Stimulated activated naive CD8-positive, alpha-beta T cell treated with anti-CD3 and anti-CD28 coated beads, Interleukin-15, amount 100 ng/mL, for 72 hours (primary cell): ENCODE measurements at regions not wholly inside any gene's neighbourhood (a gene's known extent, or its start where the extent isn't known, plus 50 kb on each side); places are given as distances from the start of the nearest gene placed in this dataset.
A peak's percentile ranks its signal among the peaks of the same experiment; 100 is the strongest.
"Not testable (repeated sequence)": the region's sequence is repeated elsewhere in the genome, so short reads cannot be mapped to it uniquely, and the experiment has no call there.

Experiments
- ATAC-seq: fragments of 150-1000 bp; cut with Tn5 transposase; 2 replicates; pipeline ENCODE4 v1.10.0; 2021; ENCODE audit warnings: mild to moderate bottlenecking, moderate library complexity
- DNase-seq, 2 donors: peaks; one replicate each; pipeline ENCODE4 v3.0.0; 2021 to 2022
- H3K27ac Mint-ChIP-seq, 2 donors: one replicate each; pipeline ENCODE4 v1.8.0; 2022; ENCODE audit warnings: mild to moderate bottlenecking in 2 of 2, mixed read lengths in 2 of 2, moderate library complexity in 2 of 2
- H3K27me3 Mint-ChIP-seq: one replicate; pipeline ENCODE4 v1.8.0; 2022; ENCODE audit warnings: mixed read lengths
- H3K4me1 Mint-ChIP-seq: one replicate; pipeline ENCODE4 v1.8.0; 2022; ENCODE audit warnings: mild to moderate bottlenecking, mixed read lengths
- H3K4me3 Mint-ChIP-seq, 2 donors: one replicate each; pipeline ENCODE4 v1.8.0; 2022; ENCODE audit warnings: mild to moderate bottlenecking in 2 of 2, mixed read lengths in 2 of 2, moderate library complexity in 1 of 2
- H3K9me3 Mint-ChIP-seq, 2 donors: one replicate each; pipeline ENCODE4 v1.8.0; 2022; ENCODE audit warnings: mixed read lengths in 2 of 2

GRCh38 chrX:45815441-45815840 lies 614.8 kb upstream of the DIPK2B start:
- Mint-ChIP-seq H3K27me3 (no peaks in the 10 kb centered on the region), H3K27ac (no peak overlapping the region), H3K4me1 (peaks cover 35% of the 10 kb centered on the region), H3K4me3 (no peak overlapping the region), H3K9me3 (peaks cover 0 to 4% of the 10 kb centered on the region in 2 donors)
- DNase-seq (no peak), ATAC-seq (peak; percentile 69)

GRCh38 chrX:45811326-45811725 lies 610.6 kb upstream of the DIPK2B start:
- DNase-seq, result no peak
- Mint-ChIP-seq H3K4me1 (peaks cover 68% of the 10 kb centered on the region), H3K27me3 (no peaks in the 10 kb centered on the region), H3K4me3 (peak overlapping the region in 1 of 2 donors; percentile 47), H3K27ac (peak overlapping the region in 1 of 2 donors; percentile 86), H3K9me3 (no peaks in the 10 kb centered on the region)
- ATAC-seq, result peak; percentile 8

GRCh38 chrX:45807572-45808425 lies 607.1 kb upstream of the DIPK2B start:
- Mint-ChIP-seq H3K9me3 (no peaks in the 10 kb centered on the region), H3K27ac (peak overlapping the region in 1 of 2 donors; percentile 57), H3K27me3 (no peaks in the 10 kb centered on the region), H3K4me1 (peaks cover 89% of the 10 kb centered on the region), H3K4me3 (peak overlapping the region; percentile 66 to 76)
- ATAC-seq, result peak; percentile 22
- no peak for DNase-seq

DNA sequence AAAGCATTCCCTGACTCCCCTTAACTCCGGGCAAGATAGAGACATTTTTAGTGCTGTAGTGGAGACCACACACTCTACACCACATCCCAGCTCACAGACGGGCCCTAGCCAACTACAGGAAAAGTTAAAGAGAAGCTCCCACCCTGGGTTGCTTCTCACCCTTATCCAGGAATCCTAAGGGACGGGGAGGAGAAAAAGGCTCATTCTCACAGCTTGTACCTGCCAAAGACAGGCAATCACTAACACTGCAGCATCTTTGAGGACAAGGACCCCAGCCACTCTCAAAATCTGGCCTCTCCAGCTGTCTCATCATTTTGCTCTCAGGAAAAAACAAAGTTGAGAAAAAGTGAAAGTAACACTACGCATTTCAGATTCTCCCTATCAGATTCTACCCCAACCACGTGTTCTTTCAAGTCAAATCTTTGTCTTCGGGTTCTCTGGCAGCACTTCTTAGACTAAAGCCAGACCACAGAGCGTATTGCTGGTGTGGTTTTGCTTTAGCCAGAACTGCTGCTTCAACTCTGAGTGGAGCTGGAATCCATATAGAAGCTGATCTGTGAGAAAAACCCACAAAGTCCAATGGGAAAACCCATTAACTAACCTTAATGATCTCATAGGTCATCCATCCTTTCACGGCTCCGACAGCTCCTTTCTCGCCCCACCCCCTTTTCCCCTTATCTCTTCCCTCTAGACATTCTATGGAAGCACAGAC lies 605.9 kb upstream of the DIPK2B start:
- no peaks in the 10 kb centered on the region for H3K9me3 Mint-ChIP-seq
- H3K27me3 Mint-ChIP-seq, result no peaks in the 10 kb centered on the region
- DNase-seq, result peak; percentile 37 to 64
- ATAC-seq, result peak; percentile 85
- peak overlapping the region; percentile 67 to 76 for H3K4me3 Mint-ChIP-seq
- peaks cover 89% of the 10 kb centered on the region for H3K4me1 Mint-ChIP-seq
- H3K27ac Mint-ChIP-seq, result peak overlapping the region; percentile 34 to 78

DNA sequence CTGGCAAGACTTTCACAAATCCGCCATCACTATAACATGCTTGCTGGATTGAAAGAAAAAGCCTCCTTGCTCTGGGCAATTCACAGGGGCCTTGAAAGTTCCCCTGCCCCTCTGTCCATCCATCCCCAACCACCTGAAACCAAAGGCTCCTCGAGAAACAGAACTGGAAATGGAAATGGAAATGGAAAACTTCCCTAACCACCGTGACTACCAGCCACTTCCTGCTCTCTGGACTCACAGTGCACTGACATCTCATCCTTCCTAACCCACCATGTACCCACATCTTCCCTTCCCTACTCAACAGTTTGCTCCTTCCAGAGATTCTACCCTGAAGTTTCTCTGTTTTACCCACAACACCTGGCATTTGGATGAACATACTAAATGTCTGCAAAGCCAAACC lies 603.6 kb upstream of the DIPK2B start:
- H3K27ac Mint-ChIP-seq, result peak overlapping the region; percentile 40 to 78
- DNase-seq (no peak), ATAC-seq (no peak)
- peak overlapping the region; percentile 28 to 56 for H3K4me3 Mint-ChIP-seq
- H3K4me1 Mint-ChIP-seq, result peaks cover 76% of the 10 kb centered on the region
- H3K9me3 Mint-ChIP-seq, result no peaks in the 10 kb centered on the region
- no peaks in the 10 kb centered on the region for H3K27me3 Mint-ChIP-seq

DNA sequence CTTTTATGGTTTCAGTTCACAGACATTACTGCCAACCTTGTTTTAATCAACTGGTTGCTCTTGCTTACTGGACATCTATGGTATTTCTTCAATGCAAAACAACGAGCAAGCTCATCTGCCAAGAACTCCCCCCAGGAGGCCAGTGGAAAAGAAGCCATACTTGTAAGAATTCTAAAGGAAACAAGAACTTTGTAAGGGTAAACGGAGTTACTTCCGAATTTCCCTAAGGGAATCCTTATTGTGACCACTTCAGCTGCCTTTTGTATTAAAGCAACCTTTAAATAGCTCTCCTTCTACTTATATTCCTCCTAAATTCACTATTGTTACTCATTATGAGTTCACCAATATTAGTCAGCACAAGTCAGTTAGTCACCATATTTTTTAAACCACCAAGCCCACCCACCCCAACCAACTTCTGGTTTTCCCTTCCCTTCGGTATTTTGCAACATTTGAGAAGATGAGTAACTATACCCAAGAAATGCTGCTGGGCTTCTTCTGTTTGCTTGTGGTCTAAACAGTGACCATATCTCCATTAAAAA lies 602.8 kb upstream of the DIPK2B start:
- peak; percentile 72 for ATAC-seq
- H3K27me3 Mint-ChIP-seq, result no peaks in the 10 kb centered on the region
- DNase-seq, result peak; percentile 26 to 67
- no peaks in the 10 kb centered on the region for H3K9me3 Mint-ChIP-seq
- peaks cover 73% of the 10 kb centered on the region for H3K4me1 Mint-ChIP-seq
- H3K27ac Mint-ChIP-seq, result peak overlapping the region; percentile 42 to 46
- H3K4me3 Mint-ChIP-seq, result peak overlapping the region; percentile 28 to 50

DNA sequence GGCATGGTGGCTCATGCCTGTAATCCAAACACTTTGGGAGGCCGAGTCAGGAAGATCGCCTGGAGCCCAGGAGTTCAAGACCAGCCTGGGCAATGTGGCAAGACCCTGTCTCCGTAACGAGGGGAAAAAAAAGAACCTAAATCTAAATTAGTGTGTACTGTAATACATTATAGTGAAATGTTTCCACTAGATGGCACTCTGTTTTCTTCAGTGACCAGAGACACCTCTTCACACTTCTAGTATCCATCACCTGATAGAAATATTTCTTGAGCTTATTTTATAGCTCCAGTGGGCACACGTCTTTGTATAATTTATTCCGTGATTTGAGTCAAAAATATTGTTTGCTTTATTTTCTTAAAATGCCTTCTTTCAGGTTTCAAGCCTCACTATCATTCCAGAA lies 600.9 kb upstream of the DIPK2B start:
- Mint-ChIP-seq H3K27ac (no peak overlapping the region), H3K27me3 (no peaks in the 10 kb centered on the region), H3K4me3 (no peak overlapping the region), H3K9me3 (no peaks in the 10 kb centered on the region), H3K4me1 (peaks cover 69% of the 10 kb centered on the region)
- peak; percentile 60 for ATAC-seq
- no peak for DNase-seq

DNA sequence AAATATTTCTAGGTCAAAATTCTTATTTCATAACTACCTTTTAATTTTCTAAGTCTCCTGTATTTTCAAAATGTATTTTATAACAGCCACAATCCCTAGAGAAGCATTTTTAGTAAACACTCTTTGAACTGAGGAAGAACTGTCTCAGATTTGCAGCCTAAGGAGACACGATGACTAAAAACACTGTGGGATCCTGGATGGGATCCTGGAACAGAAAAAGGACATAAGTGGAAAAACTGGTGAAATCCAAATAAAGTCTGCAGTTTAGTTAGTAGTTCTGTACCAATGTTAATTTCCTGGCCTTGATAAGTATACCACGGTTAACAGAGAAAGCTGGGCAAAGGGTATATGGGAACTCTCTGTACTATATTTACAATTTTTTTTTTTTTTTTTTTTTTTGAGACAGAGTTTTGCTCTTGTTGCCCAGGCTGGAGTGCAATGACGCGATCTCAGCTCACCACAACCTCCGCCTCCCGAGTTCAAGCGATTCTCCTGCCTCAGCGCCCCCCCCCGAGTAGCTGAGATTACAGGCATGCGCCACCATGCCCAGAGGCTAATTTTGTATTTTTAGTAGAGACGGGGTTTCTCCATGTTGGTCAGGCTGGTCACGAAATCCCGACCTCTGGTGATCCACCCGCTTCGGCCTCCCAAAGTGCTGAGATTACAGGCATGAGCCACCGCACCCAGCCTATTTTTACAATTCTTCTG lies 600.2 kb upstream of the DIPK2B start:
- H3K27ac Mint-ChIP-seq, H3K27me3 Mint-ChIP-seq, DNase-seq, ATAC-seq, H3K4me3 Mint-ChIP-seq, H3K9me3 Mint-ChIP-seq: not testable (repeated sequence)
- H3K4me1 Mint-ChIP-seq, result peaks cover 70% of the 10 kb centered on the region

- ATAC-seq (no peak), DNase-seq (no peak)
- H3K27me3 Mint-ChIP-seq, result no peaks in the 10 kb centered on the region
- H3K4me3 Mint-ChIP-seq, result peak overlapping the region; percentile 24 to 51
- no peaks in the 10 kb centered on the region for H3K9me3 Mint-ChIP-seq
- peak overlapping the region in 1 of 2 donors; percentile 19 for H3K27ac Mint-ChIP-seq
- peaks cover 67% of the 10 kb centered on the region for H3K4me1 Mint-ChIP-seq
Observed at GRCh38 chrX:45799576-45799975, 598.9 kb upstream of the DIPK2B start.

- H3K4me1 Mint-ChIP-seq, result peaks cover 64% of the 10 kb centered on the region
- no peak overlapping the region for H3K4me3 Mint-ChIP-seq
- no peak overlapping the region for H3K27ac Mint-ChIP-seq
- DNase-seq (no peak), ATAC-seq (no peak)
- peaks cover 0 to 7% of the 10 kb centered on the region in 2 donors for H3K9me3 Mint-ChIP-seq
- H3K27me3 Mint-ChIP-seq, result no peaks in the 10 kb centered on the region
Observed at GRCh38 chrX:45795546-45795945, 594.9 kb upstream of the DIPK2B start.

GRCh38 chrX:45794995-45795337 lies 594.3 kb upstream of the DIPK2B start:
- ATAC-seq (no peak), DNase-seq (no peak)
- Mint-ChIP-seq H3K27ac (no peak overlapping the region), H3K27me3 (no peaks in the 10 kb centered on the region), H3K4me1 (peaks cover 64% of the 10 kb centered on the region), H3K4me3 (peak overlapping the region in 1 of 2 donors; percentile 15), H3K9me3 (peaks cover 0 to 7% of the 10 kb centered on the region in 2 donors)

- peaks cover 60% of the 10 kb centered on the region for H3K4me1 Mint-ChIP-seq
Observed at GRCh38 chrX:45794323-45794994, 593.8 kb upstream of the DIPK2B start.

DNA sequence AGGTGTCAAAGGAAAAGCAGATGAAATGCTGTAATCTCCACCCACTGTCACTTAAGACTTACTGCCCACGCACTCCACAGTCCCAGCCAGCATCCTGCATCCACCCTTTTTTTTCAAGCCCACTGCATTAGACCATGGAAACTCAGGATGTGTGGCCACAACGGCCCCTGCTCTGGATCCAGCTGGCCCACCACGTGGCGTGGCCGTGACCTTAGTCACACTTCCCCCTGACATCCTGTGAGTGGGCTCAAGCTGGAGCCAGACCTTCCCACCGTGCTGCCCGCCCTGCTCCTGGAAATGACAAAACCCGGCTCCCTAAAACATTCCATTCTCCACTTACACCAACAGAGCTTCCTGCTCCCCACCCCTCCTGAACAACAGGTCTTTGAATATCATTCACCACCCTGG lies 588.3 kb upstream of the DIPK2B start:
- no peak for DNase-seq
- no peak for ATAC-seq
- no peaks in the 10 kb centered on the region for H3K27me3 Mint-ChIP-seq
- peak overlapping the region; percentile 22 to 42 for H3K4me3 Mint-ChIP-seq
- peaks cover 0 to 7% of the 10 kb centered on the region in 2 donors for H3K9me3 Mint-ChIP-seq
- peaks cover 41% of the 10 kb centered on the region for H3K4me1 Mint-ChIP-seq
- no peak overlapping the region for H3K27ac Mint-ChIP-seq

More at GRCh38 chrX:45794323-45794994, 593.8 kb upstream of the DIPK2B start:
- ATAC-seq (no peak), DNase-seq (no peak)
- peaks cover 0 to 7% of the 10 kb centered on the region in 2 donors for H3K9me3 Mint-ChIP-seq
- no peaks in the 10 kb centered on the region for H3K27me3 Mint-ChIP-seq
- peak overlapping the region in 1 of 2 donors; percentile 15 for H3K4me3 Mint-ChIP-seq
- no peak overlapping the region for H3K27ac Mint-ChIP-seq

- ATAC-seq (no peak), DNase-seq (no peak)
- Mint-ChIP-seq H3K27me3 (no peaks in the 10 kb centered on the region), H3K27ac (no peak overlapping the region), H3K4me3 (no peak overlapping the region), H3K9me3 (peaks cover 0 to 7% of the 10 kb centered on the region in 2 donors), H3K4me1 (peaks cover 35% of the 10 kb centered on the region)
Observed at GRCh38 chrX:45788315-45788714, 587.6 kb upstream of the DIPK2B start.

- Mint-ChIP-seq H3K4me3 (no peak overlapping the region), H3K27ac (peak overlapping the region in 1 of 2 donors; percentile 5), H3K9me3 (peaks cover 0 to 6% of the 10 kb centered on the region in 2 donors), H3K27me3 (no peaks in the 10 kb centered on the region), H3K4me1 (peaks cover 40% of the 10 kb centered on the region)
- ATAC-seq, result no peak
- DNase-seq, result no peak
Observed at GRCh38 chrX:45784590-45784989, 583.9 kb upstream of the DIPK2B start.
